ENCODE measurements at regions not wholly inside any gene's neighbourhood (a gene's known extent, or its start where the extent isn't known, plus 50 kb on each side); places are given as distances from the start of the nearest gene placed in this dataset.

DNA sequence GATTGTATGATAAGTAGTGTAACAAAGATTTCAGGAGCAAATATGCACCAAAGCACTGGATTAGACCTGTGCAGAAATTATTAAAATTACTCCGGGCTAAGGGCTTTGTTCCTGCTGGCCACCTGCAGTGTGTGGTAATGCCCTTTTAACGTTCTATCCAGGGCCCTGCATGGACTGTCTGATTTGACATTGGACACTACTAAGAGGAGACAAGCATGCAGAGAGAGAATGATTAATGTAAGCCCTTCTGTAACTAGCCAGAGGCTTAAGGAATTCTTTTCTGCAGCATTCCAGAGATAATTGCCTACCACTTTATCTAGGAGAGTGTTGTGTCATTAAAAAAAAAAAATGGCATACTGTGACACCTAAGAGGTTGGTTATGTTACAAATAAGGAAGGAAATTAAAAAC lies 117.0 kb downstream of the PCDH7 start:
- Histone ChIP-seq H3K36me3 (ENCODE audit: insufficient read depth, insufficient read length, low read length) (no peaks in the 10 kb centered on the region), H3K9me3 (ENCODE audit: insufficient read depth, low read length) (no peaks in the 10 kb centered on the region), H3K4me3 (ENCODE audit: insufficient read length, low read depth) (no peak overlapping the region), H3K9ac (ENCODE audit: insufficient read length, low read depth) (no peak overlapping the region), H3K4me1 (ENCODE audit: insufficient read depth, insufficient read length) (no peaks in the 10 kb centered on the region), H3K27me3 (ENCODE audit: insufficient read depth, insufficient read length) (no peaks in the 10 kb centered on the region)
- peak; percentile 25 for DNase-seq (ENCODE audit: low read depth, low spot score)
- no peak for TF ChIP-seq YY1 (IDR thresholded peaks at IDR 0.05; ENCODE audit: insufficient read depth, insufficient read length)
- no peak for TF ChIP-seq SUZ12 (IDR thresholded peaks at IDR 0.05; ENCODE audit: extremely low read depth, insufficient read depth, insufficient read length)
- TF ChIP-seq ZNF274 (IDR thresholded peaks at IDR 0.05; ENCODE audit: low read depth, low read length): no peak

DNA sequence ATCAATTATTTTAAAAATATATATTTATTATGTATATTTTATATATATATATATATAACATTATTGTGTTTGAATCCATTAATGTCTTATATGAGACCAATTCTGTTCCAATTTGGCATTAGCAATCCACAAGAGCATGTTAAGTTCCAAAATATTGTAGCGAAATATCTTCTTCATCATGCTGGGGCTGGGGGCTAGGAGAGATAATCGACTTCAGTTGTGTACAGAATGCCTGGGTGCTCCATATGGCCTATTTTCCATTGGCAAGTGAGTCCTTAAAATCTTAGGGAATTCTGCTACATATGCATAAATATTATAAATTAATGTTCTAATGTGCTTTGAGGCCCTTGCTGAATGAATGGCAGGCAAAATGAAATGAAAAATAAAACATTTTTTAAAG lies 117.7 kb downstream of the PCDH7 start:
- Histone ChIP-seq H3K4me3 (ENCODE audit: insufficient read length, low read depth) (no peak overlapping the region), H3K4me1 (ENCODE audit: insufficient read depth, insufficient read length) (no peaks in the 10 kb centered on the region), H3K27me3 (ENCODE audit: insufficient read depth, insufficient read length) (no peaks in the 10 kb centered on the region), H3K9me3 (ENCODE audit: insufficient read depth, low read length) (no peaks in the 10 kb centered on the region), H3K36me3 (ENCODE audit: insufficient read depth, insufficient read length, low read length) (no peaks in the 10 kb centered on the region), H3K9ac (ENCODE audit: insufficient read length, low read depth) (no peak overlapping the region)
- TF ChIP-seq SUZ12 (IDR thresholded peaks at IDR 0.05; ENCODE audit: extremely low read depth, insufficient read depth, insufficient read length) (no peak), YY1 (IDR thresholded peaks at IDR 0.05; ENCODE audit: insufficient read depth, insufficient read length) (no peak), ZNF274 (IDR thresholded peaks at IDR 0.05; ENCODE audit: low read depth, low read length) (no peak)
- DNase-seq (ENCODE audit: low read depth, low spot score): no peak

DNA sequence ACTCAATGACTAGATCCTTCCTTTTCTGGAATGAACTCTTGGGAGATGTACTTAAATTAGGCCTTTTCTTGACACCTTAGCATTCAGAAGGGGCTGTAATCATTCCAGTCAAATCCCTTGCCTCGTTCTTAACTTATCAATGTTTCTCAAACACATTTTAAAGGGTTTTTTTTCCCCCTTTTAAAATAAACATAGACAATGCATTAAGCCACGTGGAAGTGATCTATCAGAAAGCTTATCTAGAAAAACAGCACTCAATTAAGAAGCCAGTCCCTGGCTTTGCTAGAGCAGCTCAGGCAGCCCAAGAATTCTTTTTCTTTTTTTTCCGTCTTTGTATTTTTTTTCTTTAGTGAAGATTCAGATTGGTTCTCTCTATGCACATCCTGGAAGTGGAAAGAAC lies 118.2 kb downstream of the PCDH7 start:
- no peaks in the 10 kb centered on the region for H3K4me1 ChIP-seq (ENCODE audit: insufficient read depth, insufficient read length)
- DNase-seq (ENCODE audit: low read depth, low spot score): no peak

DNA sequence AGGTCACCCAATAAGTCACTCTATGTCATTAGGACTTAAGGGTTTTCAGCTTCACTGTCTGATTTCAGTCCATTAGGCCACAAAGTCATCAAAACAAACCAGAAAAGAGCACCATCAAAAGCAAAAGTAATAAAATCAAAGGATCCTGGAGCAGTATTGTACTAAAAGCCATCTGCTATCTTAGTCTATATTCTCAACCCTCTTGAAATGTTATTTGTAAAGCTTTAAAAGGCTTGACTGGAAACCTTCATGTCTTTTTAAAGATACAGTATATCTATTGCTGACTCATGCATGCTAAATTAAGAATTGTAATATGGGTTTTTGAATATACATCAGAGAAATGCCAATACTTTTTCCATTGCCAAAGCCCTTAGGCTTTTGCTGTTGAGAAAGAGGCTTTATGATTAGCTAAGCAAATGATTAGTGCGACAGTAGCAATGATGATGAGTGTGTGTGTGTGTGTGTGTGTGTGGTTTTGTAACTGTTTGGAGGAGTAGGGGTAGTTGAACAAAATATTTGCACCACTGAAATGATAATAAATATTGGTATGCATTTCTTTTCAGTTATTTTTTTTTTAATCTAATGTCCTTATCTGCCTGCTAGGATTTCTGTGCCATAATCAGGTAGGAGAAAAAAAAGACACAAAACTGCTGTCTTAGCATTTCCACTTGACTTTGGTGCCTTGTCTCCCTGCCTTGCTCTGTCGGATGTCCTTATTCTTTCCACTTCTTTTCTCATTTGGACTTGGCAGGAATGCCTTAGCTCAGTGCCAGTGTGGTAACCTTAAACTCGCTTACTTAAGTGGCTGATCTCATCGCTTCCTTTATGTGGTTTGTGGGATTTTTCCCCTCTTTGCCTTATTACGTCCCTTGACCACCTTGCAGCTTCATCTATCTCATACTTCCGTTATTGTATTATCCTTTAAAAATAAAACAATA lies 119.7 kb downstream of the PCDH7 start:
- Histone ChIP-seq H3K9ac (ENCODE audit: insufficient read length, low read depth) (no peak overlapping the region), H3K4me3 (ENCODE audit: insufficient read length, low read depth) (no peak overlapping the region), H3K9me3 (ENCODE audit: insufficient read depth, low read length) (no peaks in the 10 kb centered on the region), H3K27me3 (ENCODE audit: insufficient read depth, insufficient read length) (no peaks in the 10 kb centered on the region), H3K4me1 (ENCODE audit: insufficient read depth, insufficient read length) (no peaks in the 10 kb centered on the region), H3K36me3 (ENCODE audit: insufficient read depth, insufficient read length, low read length) (no peaks in the 10 kb centered on the region)
- TF ChIP-seq ZNF274 (IDR thresholded peaks at IDR 0.05; ENCODE audit: low read depth, low read length) (no peak), YY1 (IDR thresholded peaks at IDR 0.05; ENCODE audit: insufficient read depth, insufficient read length) (no peak), SUZ12 (IDR thresholded peaks at IDR 0.05; ENCODE audit: extremely low read depth, insufficient read depth, insufficient read length) (no peak)
- no peak for DNase-seq (ENCODE audit: low read depth, low spot score)

More for the DNA sequence above, 118.2 kb downstream of the PCDH7 start:
- no peaks in the 10 kb centered on the region for H3K27me3 ChIP-seq (ENCODE audit: insufficient read depth, insufficient read length)
- H3K36me3 ChIP-seq (ENCODE audit: insufficient read depth, insufficient read length, low read length): no peaks in the 10 kb centered on the region
- TF ChIP-seq ZNF274 (IDR thresholded peaks at IDR 0.05; ENCODE audit: low read depth, low read length) (no peak), YY1 (IDR thresholded peaks at IDR 0.05; ENCODE audit: insufficient read depth, insufficient read length) (no peak), SUZ12 (IDR thresholded peaks at IDR 0.05; ENCODE audit: extremely low read depth, insufficient read depth, insufficient read length) (no peak)
- no peak overlapping the region for H3K4me3 ChIP-seq (ENCODE audit: insufficient read length, low read depth)
- no peak overlapping the region for H3K9ac ChIP-seq (ENCODE audit: insufficient read length, low read depth)
- no peaks in the 10 kb centered on the region for H3K9me3 ChIP-seq (ENCODE audit: insufficient read depth, low read length)

DNA sequence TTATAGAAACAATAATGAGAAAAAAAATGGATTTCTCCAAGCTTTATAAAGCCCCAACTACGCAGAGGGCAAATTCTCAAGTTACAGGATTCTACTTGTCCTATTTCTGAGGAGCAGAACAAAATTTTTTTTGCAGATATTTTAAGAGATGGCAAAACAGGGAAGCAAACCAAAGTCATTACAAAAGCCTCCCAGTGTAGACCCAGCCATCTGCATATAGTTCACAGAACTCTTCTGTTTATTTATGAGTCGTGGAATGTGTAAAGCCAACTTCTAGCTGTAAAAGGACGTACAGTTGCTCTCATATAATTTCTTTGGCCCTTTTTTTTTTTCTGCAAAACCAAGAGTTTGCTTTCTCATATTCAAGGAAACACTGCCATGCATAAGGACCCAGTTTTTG lies 120.4 kb downstream of the PCDH7 start:
- no peak for TF ChIP-seq SUZ12 (IDR thresholded peaks at IDR 0.05; ENCODE audit: extremely low read depth, insufficient read depth, insufficient read length)
- no peak for TF ChIP-seq YY1 (IDR thresholded peaks at IDR 0.05; ENCODE audit: insufficient read depth, insufficient read length)
- no peak for TF ChIP-seq ZNF274 (IDR thresholded peaks at IDR 0.05; ENCODE audit: low read depth, low read length)
- no peak overlapping the region for H3K4me3 ChIP-seq (ENCODE audit: insufficient read length, low read depth)
- no peak for DNase-seq (ENCODE audit: low read depth, low spot score)
- H3K4me1 ChIP-seq (ENCODE audit: insufficient read depth, insufficient read length): no peaks in the 10 kb centered on the region
- no peaks in the 10 kb centered on the region for H3K27me3 ChIP-seq (ENCODE audit: insufficient read depth, insufficient read length)
- no peak overlapping the region for H3K9ac ChIP-seq (ENCODE audit: insufficient read length, low read depth)
- H3K9me3 ChIP-seq (ENCODE audit: insufficient read depth, low read length): no peaks in the 10 kb centered on the region
- no peaks in the 10 kb centered on the region for H3K36me3 ChIP-seq (ENCODE audit: insufficient read depth, insufficient read length, low read length)

DNA sequence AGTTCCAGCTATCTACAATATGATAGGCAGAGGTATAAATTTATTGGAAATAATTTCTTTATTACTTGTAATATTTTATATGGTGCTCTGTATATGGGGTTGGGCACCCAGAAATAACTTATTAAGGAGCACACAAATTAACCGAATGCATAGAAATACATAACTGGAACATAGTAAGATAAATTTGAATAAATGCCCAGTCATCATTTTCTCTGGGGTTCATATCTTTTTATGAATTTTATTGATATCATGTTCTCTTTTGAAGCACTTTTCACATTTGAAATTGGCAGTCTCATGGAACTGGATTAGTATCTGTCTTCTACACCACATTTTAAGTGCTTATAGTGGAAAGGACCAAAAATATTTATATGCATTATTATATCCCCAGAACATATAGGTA lies 122.0 kb downstream of the PCDH7 start:
- DNase-seq (ENCODE audit: low read depth, low spot score): no peak
- Histone ChIP-seq H3K4me1 (ENCODE audit: insufficient read depth, insufficient read length) (no peaks in the 10 kb centered on the region), H3K36me3 (ENCODE audit: insufficient read depth, insufficient read length, low read length) (no peaks in the 10 kb centered on the region), H3K9me3 (ENCODE audit: insufficient read depth, low read length) (no peaks in the 10 kb centered on the region), H3K4me3 (ENCODE audit: insufficient read length, low read depth) (no peak overlapping the region), H3K27me3 (ENCODE audit: insufficient read depth, insufficient read length) (no peaks in the 10 kb centered on the region), H3K9ac (ENCODE audit: insufficient read length, low read depth) (no peak overlapping the region)
- no peak for TF ChIP-seq YY1 (IDR thresholded peaks at IDR 0.05; ENCODE audit: insufficient read depth, insufficient read length)
- TF ChIP-seq SUZ12 (IDR thresholded peaks at IDR 0.05; ENCODE audit: extremely low read depth, insufficient read depth, insufficient read length): no peak

DNA sequence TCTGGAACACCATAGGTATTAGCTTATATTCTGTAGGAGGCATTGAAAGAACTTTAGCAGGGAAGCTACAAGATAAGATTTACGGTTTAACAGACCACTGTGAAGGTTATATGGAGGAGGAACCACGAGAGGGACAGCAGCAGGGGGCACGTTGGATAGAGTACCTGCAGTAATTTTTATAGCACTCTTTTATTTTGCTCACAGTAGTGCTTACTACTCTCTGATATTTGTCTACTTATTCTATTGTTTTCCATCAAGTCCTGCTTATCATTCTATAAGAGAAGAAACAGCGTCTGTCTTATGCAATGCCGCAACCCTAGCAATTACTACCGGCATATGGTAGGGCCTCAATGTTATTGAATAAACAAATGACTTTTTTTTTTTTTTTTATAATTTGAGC lies 122.5 kb downstream of the PCDH7 start:
- no peak for DNase-seq (ENCODE audit: low read depth, low spot score)
- Histone ChIP-seq H3K4me1 (ENCODE audit: insufficient read depth, insufficient read length) (no peaks in the 10 kb centered on the region), H3K27me3 (ENCODE audit: insufficient read depth, insufficient read length) (no peaks in the 10 kb centered on the region), H3K9me3 (ENCODE audit: insufficient read depth, low read length) (no peaks in the 10 kb centered on the region), H3K4me3 (ENCODE audit: insufficient read length, low read depth) (no peak overlapping the region), H3K9ac (ENCODE audit: insufficient read length, low read depth) (no peak overlapping the region), H3K36me3 (ENCODE audit: insufficient read depth, insufficient read length, low read length) (no peaks in the 10 kb centered on the region)
- TF ChIP-seq SUZ12 (IDR thresholded peaks at IDR 0.05; ENCODE audit: extremely low read depth, insufficient read depth, insufficient read length) (no peak), ZNF274 (IDR thresholded peaks at IDR 0.05; ENCODE audit: low read depth, low read length) (no peak), YY1 (IDR thresholded peaks at IDR 0.05; ENCODE audit: insufficient read depth, insufficient read length) (no peak)

Data from NT2/D1 (cell line).